Spleen (tissue), 7 donors: ENCODE measurements at regions not wholly inside any gene's neighbourhood (a gene's known extent, or its start where the extent isn't known, plus 50 kb on each side); places are given as distances from the start of the nearest gene placed in this dataset.

Source experiments
- CTCF ChIP-seq, 11 experiments: fragments of 200-600 bp in 7 of 11; fragments of 450-650 bp in 4 of 11; sonication (generic) in 4 of 11; IDR thresholded peaks in 8 of 11; conservative IDR thresholded peaks in 3 of 11; 1 replicate in 7 of 11; 2 replicates in 4 of 11; pipeline versions ENCODE4 v1.4.0 to v1.8.0; 2016 to 2021; ENCODE audit warnings: antibody characterized with exemption in 11 of 11, inconsistent platforms in 4 of 11, mild to moderate bottlenecking in 1 of 11
- POLR2A ChIP-seq, 3 donors: fragments of 450-650 bp; IDR thresholded peaks; one replicate each; pipeline ENCODE4 v1.5.1; 2017; ENCODE audit warnings: antibody characterized with exemption in 3 of 3, mild to moderate bottlenecking in 1 of 3
- POLR2AphosphoS5 ChIP-seq, 3 donors: sonication (generic); formaldehyde crosslinking; IDR thresholded peaks; one replicate each; pipeline ENCODE4 v1.5.1; 2017; ENCODE audit warnings: antibody characterized with exemption in 3 of 3
- donor health status: DM: no; HTN: no; CAD: no; lungs with moderate emphysema.
- donor health status: DM: no; HTN: no; CAD: no.
- donor health status: DM: no; HTN: no; CAD: no.

GRCh38 chr13:87368639-87369038, 302.5 kb upstream of the SLITRK5 start:
- TF ChIP-seq POLR2A (IDR thresholded peaks at IDR 0.05) (no peak), POLR2AphosphoS5 (IDR thresholded peaks at IDR 0.05) (no peak), CTCF (IDR thresholded peaks at IDR 0.05 in 8 of 11, conservative IDR thresholded peaks at IDR 0.05 in 3 of 11) (no peak)
